H9 (cell line): ENCODE measurements at regions not wholly inside any gene's neighbourhood (a gene's known extent, or its start where the extent isn't known, plus 50 kb on each side); places are given as distances from the start of the nearest gene placed in this dataset.

Experiments used
- DNase-seq: peaks from one replicate; pipeline ENCODE4 v3.0.0-alpha.2; 2017
- H2AFZ ChIP-seq: one replicate; pipeline ENCODE4 v1.6.1; 2013; ENCODE audit warnings: mild to moderate bottlenecking, low read length, control low read depth, moderate library complexity
- H2AK5ac ChIP-seq: 2 replicates; pipeline ENCODE4 v1.6.1; 2013; ENCODE audit warnings: low read length, control low read depth, mixed read lengths; ENCODE audit not compliant: insufficient read length
- H2BK120ac ChIP-seq: one replicate; pipeline ENCODE4 v1.6.1; 2013; ENCODE audit warnings: low read depth, mild to moderate bottlenecking, low read length, control low read depth, inconsistent platforms; ENCODE audit not compliant: poor library complexity, severe bottlenecking
- H2BK12ac ChIP-seq: 2 replicates; pipeline ENCODE4 v1.6.1; 2013; ENCODE audit warnings: low read length, control low read depth, mixed read lengths, low read depth; ENCODE audit not compliant: insufficient read length
- H2BK15ac ChIP-seq: 2 replicates; pipeline ENCODE4 v1.6.1; 2013; ENCODE audit warnings: low read depth, low read length, control low read depth
- H2BK20ac ChIP-seq: one replicate; pipeline ENCODE4 v1.6.1; 2013; ENCODE audit warnings: low read depth, mild to moderate bottlenecking, low read length, control low read depth, inconsistent platforms; ENCODE audit not compliant: poor library complexity, severe bottlenecking
- H2BK5ac ChIP-seq: 2 replicates; pipeline ENCODE4 v1.6.1; 2013; ENCODE audit warnings: low read length, control low read depth, mixed read lengths; ENCODE audit not compliant: insufficient read length
- H3K14ac ChIP-seq: 2 replicates; pipeline ENCODE4 v1.6.1; 2013; ENCODE audit warnings: low read length, control low read depth; ENCODE audit not compliant: insufficient read depth
- H3K18ac ChIP-seq: 2 replicates; pipeline ENCODE4 v1.6.1; 2013; ENCODE audit warnings: low read depth, mild to moderate bottlenecking, mixed read lengths, low read length, control low read depth; ENCODE audit not compliant: insufficient read length
- H3K23ac ChIP-seq: 2 replicates; pipeline ENCODE4 v1.6.1; 2013; ENCODE audit warnings: low read length, control low read depth, mixed read lengths, low read depth; ENCODE audit not compliant: insufficient read length
- H3K23me2 ChIP-seq: 2 replicates; pipeline ENCODE4 v1.6.1; 2013; ENCODE audit warnings: low read depth, mild to moderate bottlenecking, mixed read lengths, low read length, control low read depth; ENCODE audit not compliant: insufficient read length, poor library complexity, severe bottlenecking
- H3K27ac ChIP-seq: 2 replicates; pipeline ENCODE4 v1.5.1; 2013; ENCODE audit warnings: low read length, control low read depth, mixed read lengths, low read depth; ENCODE audit not compliant: insufficient read length
- H3K27me3 ChIP-seq: 2 replicates; pipeline ENCODE4 v1.6.1; 2013; ENCODE audit warnings: low read length, control low read depth, inconsistent platforms; ENCODE audit not compliant: insufficient read depth
- H3K4ac ChIP-seq: 2 replicates; pipeline ENCODE4 v1.6.1; 2013; ENCODE audit warnings: low read depth, mild to moderate bottlenecking, control low read depth, inconsistent platforms, low read length, moderate library complexity
- H3K4me1 ChIP-seq: 2 replicates; pipeline ENCODE4 v1.6.1; 2013; ENCODE audit warnings: low read length, control low read depth, inconsistent platforms; ENCODE audit not compliant: insufficient read depth
- H3K4me2 ChIP-seq: 2 replicates; pipeline ENCODE4 v1.6.1; 2013; ENCODE audit warnings: low read length, control low read depth, mixed read lengths; ENCODE audit not compliant: insufficient read length, insufficient read depth
- H3K56ac ChIP-seq: 2 replicates; pipeline ENCODE4 v1.6.1; 2013; ENCODE audit warnings: low read depth, mild to moderate bottlenecking, mixed read lengths, low read length, control low read depth; ENCODE audit not compliant: insufficient read length
- H3K79me1 ChIP-seq: 2 replicates; pipeline ENCODE4 v1.6.1; 2013; ENCODE audit warnings: low read depth, mild to moderate bottlenecking, moderate library complexity, low read length, control low read depth, inconsistent platforms; ENCODE audit not compliant: insufficient read depth, poor library complexity, severe bottlenecking
- H3K79me2 ChIP-seq: 2 replicates; pipeline ENCODE4 v1.6.1; 2013; ENCODE audit warnings: low read length, control low read depth, inconsistent platforms; ENCODE audit not compliant: insufficient read depth
- H3K9ac ChIP-seq: 2 replicates; pipeline ENCODE4 v1.6.1; 2013; ENCODE audit warnings: low read length, control low read depth, mixed read lengths; ENCODE audit not compliant: insufficient read length; ENCODE audit errors: extremely low read depth
- H3K9me3 ChIP-seq: one replicate; pipeline ENCODE4 v1.6.1; 2013; ENCODE audit warnings: low read depth, low read length, inconsistent platforms; ENCODE audit not compliant: control insufficient read depth
- H3T11ph ChIP-seq: one replicate; pipeline ENCODE4 v1.6.1; 2013; ENCODE audit warnings: mild to moderate bottlenecking, low read length, control low read depth, inconsistent platforms
- H4K20me1 ChIP-seq: one replicate; pipeline ENCODE4 v1.6.1; 2013; ENCODE audit not compliant: control insufficient read depth, insufficient read length, insufficient read depth
- H4K5ac ChIP-seq: 2 replicates; pipeline ENCODE4 v1.6.1; 2013; ENCODE audit warnings: low read depth, mild to moderate bottlenecking, mixed read lengths, low read length, control low read depth; ENCODE audit not compliant: insufficient read length
- H4K8ac ChIP-seq: replicated peaks from 2 replicates; pipeline ENCODE4 v1.6.1; 2013; ENCODE audit warnings: low read length, control low read depth, mixed read lengths, low read depth; ENCODE audit not compliant: insufficient read length
- H4K91ac ChIP-seq: 2 replicates; pipeline ENCODE4 v1.6.1; 2013; ENCODE audit warnings: low read depth, mild to moderate bottlenecking, moderate library complexity, mixed read lengths, low read length, control low read depth; ENCODE audit not compliant: insufficient read length
- H3K27ac Mint-ChIP-seq, 3 experiments: 2 replicates in 2 of 3; 3 replicates in 1 of 3; pipeline ENCODE4 v1.8.0; 2020 to 2021; ENCODE audit warnings: mixed read lengths in 3 of 3, mild to moderate bottlenecking in 1 of 3, moderate library complexity in 1 of 3
- H3K27me3 Mint-ChIP-seq: 2 replicates; pipeline ENCODE4 v1.8.0; 2021; ENCODE audit warnings: low read depth, mild to moderate bottlenecking, moderate library complexity, mixed read lengths
- H3K36me3 Mint-ChIP-seq, 3 experiments: 2 replicates in 2 of 3; 3 replicates in 1 of 3; pipeline ENCODE4 v1.8.0; 2020 to 2021; ENCODE audit warnings: low read depth in 3 of 3, mixed read lengths in 3 of 3; ENCODE audit not compliant: insufficient read depth in 1 of 3
- H3K4me1 Mint-ChIP-seq, 2 experiments: 2 replicates each; pipeline ENCODE4 v1.8.0; 2020; ENCODE audit warnings: mixed read lengths in 2 of 2
- H3K4me3 Mint-ChIP-seq, 2 experiments: 2 replicates in 1 of 2; 3 replicates in 1 of 2; pipeline ENCODE4 v1.8.0; 2020 to 2021; ENCODE audit warnings: mild to moderate bottlenecking in 2 of 2, mixed read lengths in 2 of 2, moderate library complexity in 1 of 2
- H3K9me3 Mint-ChIP-seq, 2 experiments: 2 replicates in 1 of 2; 3 replicates in 1 of 2; pipeline ENCODE4 v1.8.0; 2020; ENCODE audit warnings: mild to moderate bottlenecking in 2 of 2, mixed read lengths in 2 of 2, moderate library complexity in 1 of 2
- WGBS: extraction: QIAGEN DNeasy Blood & Tissue Kit; methylation state at CpG from one replicate; pipeline ENCODE4 v1.1.7; 2013; ENCODE audit warnings: missing lambda C conversion rate, low lambda C conversion rate, mixed read lengths; ENCODE audit not compliant: insufficient read length; ENCODE audit errors: extremely low coverage; 5-methylcytosine and 5-hydroxymethylcytosine counted together
- TF ChIP-seq, protein P1 (sequence below): fragments of 200-600 bp; sonication (generic); conservative IDR thresholded peaks from 3 replicates; pipeline ENCODE4 v1.8.0; 2021; ENCODE audit warnings: antibody characterized with exemption, mild to moderate bottlenecking

DNA sequence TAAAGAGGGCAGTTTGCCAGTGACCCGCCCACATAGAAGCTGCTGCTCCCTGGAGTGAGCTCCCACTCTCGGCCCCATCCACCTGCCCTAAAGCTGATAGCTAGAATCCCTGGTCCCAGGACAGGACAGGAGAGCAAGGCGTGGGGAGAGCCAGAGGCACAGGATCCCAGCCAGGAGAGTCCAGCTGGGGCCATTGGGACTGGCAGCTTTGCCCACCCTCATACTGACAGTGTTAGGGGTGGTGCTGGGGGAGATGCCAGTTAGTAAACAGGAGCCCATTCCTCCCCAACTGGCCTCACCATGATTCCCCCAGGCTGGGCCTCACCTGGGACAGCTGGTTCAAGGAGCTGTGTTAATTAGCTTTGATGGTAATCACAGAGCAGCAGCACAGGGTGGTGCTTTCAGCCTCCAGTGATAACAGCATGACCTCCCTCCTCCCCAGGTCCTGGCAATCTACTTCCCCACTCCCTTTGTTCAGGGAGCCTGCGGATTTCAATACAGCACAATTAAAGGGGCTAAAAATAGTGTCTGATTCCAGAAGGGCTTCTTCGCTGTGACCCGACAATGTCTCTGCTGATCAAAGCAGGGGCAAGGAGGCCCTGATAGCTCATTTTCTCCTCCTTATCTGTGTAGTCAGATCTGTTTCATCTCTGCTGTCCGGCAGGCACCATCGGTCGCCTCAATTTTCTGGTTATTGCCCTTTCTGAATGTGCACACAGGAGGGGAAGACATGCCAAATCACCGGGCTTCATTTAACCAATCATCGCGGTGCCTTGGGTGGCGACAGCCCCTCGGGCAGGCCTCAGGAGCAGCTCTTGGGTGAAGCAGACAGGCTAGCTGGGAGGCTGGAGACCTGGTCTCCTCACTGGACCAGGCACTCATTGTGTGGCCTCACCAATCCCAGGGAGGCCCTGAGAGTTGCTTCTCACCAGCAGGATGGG, 119.9 kb upstream of the TEX51 start:
- H3K79me1 ChIP-seq: no peaks in the 10 kb centered on the region
- TF ChIP-seq, protein P1, sequence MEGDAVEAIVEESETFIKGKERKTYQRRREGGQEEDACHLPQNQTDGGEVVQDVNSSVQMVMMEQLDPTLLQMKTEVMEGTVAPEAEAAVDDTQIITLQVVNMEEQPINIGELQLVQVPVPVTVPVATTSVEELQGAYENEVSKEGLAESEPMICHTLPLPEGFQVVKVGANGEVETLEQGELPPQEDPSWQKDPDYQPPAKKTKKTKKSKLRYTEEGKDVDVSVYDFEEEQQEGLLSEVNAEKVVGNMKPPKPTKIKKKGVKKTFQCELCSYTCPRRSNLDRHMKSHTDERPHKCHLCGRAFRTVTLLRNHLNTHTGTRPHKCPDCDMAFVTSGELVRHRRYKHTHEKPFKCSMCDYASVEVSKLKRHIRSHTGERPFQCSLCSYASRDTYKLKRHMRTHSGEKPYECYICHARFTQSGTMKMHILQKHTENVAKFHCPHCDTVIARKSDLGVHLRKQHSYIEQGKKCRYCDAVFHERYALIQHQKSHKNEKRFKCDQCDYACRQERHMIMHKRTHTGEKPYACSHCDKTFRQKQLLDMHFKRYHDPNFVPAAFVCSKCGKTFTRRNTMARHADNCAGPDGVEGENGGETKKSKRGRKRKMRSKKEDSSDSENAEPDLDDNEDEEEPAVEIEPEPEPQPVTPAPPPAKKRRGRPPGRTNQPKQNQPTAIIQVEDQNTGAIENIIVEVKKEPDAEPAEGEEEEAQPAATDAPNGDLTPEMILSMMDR: no peak
- no peak overlapping the region for H3K9ac ChIP-seq
- no peak overlapping the region for H3K18ac ChIP-seq
- no peaks in the 10 kb centered on the region for H4K20me1 ChIP-seq
- no peak overlapping the region for H2AK5ac ChIP-seq
- no peak overlapping the region for H2BK15ac ChIP-seq
- no peak overlapping the region for H2BK12ac ChIP-seq
- H3K27me3 ChIP-seq: no peaks in the 10 kb centered on the region; the same call in 1 of the 2 replicates
- no peak overlapping the region for H4K8ac ChIP-seq
- H2BK120ac ChIP-seq: no peak overlapping the region
- no peak overlapping the region for H4K91ac ChIP-seq
- no peak overlapping the region for H3K27ac ChIP-seq
- no peaks in the 10 kb centered on the region for H3K4me1 ChIP-seq
- no peak overlapping the region for H3T11ph ChIP-seq
- H2BK20ac ChIP-seq: no peak overlapping the region
- Mint-ChIP-seq H3K9me3 (peaks cover 0 to 3% of the 10 kb centered on the region in 2 experiments; a peak in 1 of 5 replicates), H3K4me3 (no peak overlapping the region), H3K36me3 (no peaks in the 10 kb centered on the region), H3K4me1 (peaks cover 15% of the 10 kb centered on the region in 2 experiments), H3K27ac (no peak overlapping the region), H3K27me3 (peaks cover 25% of the 10 kb centered on the region)
- DNase-seq: no peak
- peaks cover 8% of the 10 kb centered on the region for H3K23me2 ChIP-seq
- no peaks in the 10 kb centered on the region for H3K9me3 ChIP-seq
- H2BK5ac ChIP-seq: no peak overlapping the region
- no CpG with 5 or more reads among the region's 14 CpGs for WGBS
- no peak overlapping the region for H4K5ac ChIP-seq
- no peak overlapping the region for H3K4me2 ChIP-seq
- no peaks in the 10 kb centered on the region for H3K79me2 ChIP-seq
- no peak overlapping the region for H3K4ac ChIP-seq
- H3K56ac ChIP-seq: no peak overlapping the region
- no peak overlapping the region for H3K14ac ChIP-seq
- no peak overlapping the region for H3K23ac ChIP-seq
- H2AFZ ChIP-seq: no peak overlapping the region
